H9 (cell line): ENCODE measurements at regions not wholly inside any gene's neighbourhood (a gene's known extent, or its start where the extent isn't known, plus 50 kb on each side); places are given as distances from the start of the nearest gene placed in this dataset.

Experiments
- DNase-seq: peaks from one replicate; pipeline ENCODE4 v3.0.0-alpha.2; 2017
- H2AFZ ChIP-seq: one replicate; pipeline ENCODE4 v1.6.1; 2013; ENCODE audit warnings: mild to moderate bottlenecking, low read length, control low read depth, moderate library complexity
- H2AK5ac ChIP-seq: 2 replicates; pipeline ENCODE4 v1.6.1; 2013; ENCODE audit warnings: low read length, control low read depth, mixed read lengths; ENCODE audit not compliant: insufficient read length
- H2BK120ac ChIP-seq: one replicate; pipeline ENCODE4 v1.6.1; 2013; ENCODE audit warnings: low read depth, mild to moderate bottlenecking, low read length, control low read depth, inconsistent platforms; ENCODE audit not compliant: poor library complexity, severe bottlenecking
- H2BK12ac ChIP-seq: 2 replicates; pipeline ENCODE4 v1.6.1; 2013; ENCODE audit warnings: low read length, control low read depth, mixed read lengths, low read depth; ENCODE audit not compliant: insufficient read length
- H2BK15ac ChIP-seq: 2 replicates; pipeline ENCODE4 v1.6.1; 2013; ENCODE audit warnings: low read depth, low read length, control low read depth
- H2BK20ac ChIP-seq: one replicate; pipeline ENCODE4 v1.6.1; 2013; ENCODE audit warnings: low read depth, mild to moderate bottlenecking, low read length, control low read depth, inconsistent platforms; ENCODE audit not compliant: poor library complexity, severe bottlenecking
- H2BK5ac ChIP-seq: 2 replicates; pipeline ENCODE4 v1.6.1; 2013; ENCODE audit warnings: low read length, control low read depth, mixed read lengths; ENCODE audit not compliant: insufficient read length
- H3K14ac ChIP-seq: 2 replicates; pipeline ENCODE4 v1.6.1; 2013; ENCODE audit warnings: low read length, control low read depth; ENCODE audit not compliant: insufficient read depth
- H3K18ac ChIP-seq: 2 replicates; pipeline ENCODE4 v1.6.1; 2013; ENCODE audit warnings: low read depth, mild to moderate bottlenecking, mixed read lengths, low read length, control low read depth; ENCODE audit not compliant: insufficient read length
- H3K23ac ChIP-seq: 2 replicates; pipeline ENCODE4 v1.6.1; 2013; ENCODE audit warnings: low read length, control low read depth, mixed read lengths, low read depth; ENCODE audit not compliant: insufficient read length
- H3K23me2 ChIP-seq: 2 replicates; pipeline ENCODE4 v1.6.1; 2013; ENCODE audit warnings: low read depth, mild to moderate bottlenecking, mixed read lengths, low read length, control low read depth; ENCODE audit not compliant: insufficient read length, poor library complexity, severe bottlenecking
- H3K27ac ChIP-seq: 2 replicates; pipeline ENCODE4 v1.5.1; 2013; ENCODE audit warnings: low read length, control low read depth, mixed read lengths, low read depth; ENCODE audit not compliant: insufficient read length
- H3K27me3 ChIP-seq: 2 replicates; pipeline ENCODE4 v1.6.1; 2013; ENCODE audit warnings: low read length, control low read depth, inconsistent platforms; ENCODE audit not compliant: insufficient read depth
- H3K4ac ChIP-seq: 2 replicates; pipeline ENCODE4 v1.6.1; 2013; ENCODE audit warnings: low read depth, mild to moderate bottlenecking, control low read depth, inconsistent platforms, low read length, moderate library complexity
- H3K4me1 ChIP-seq: 2 replicates; pipeline ENCODE4 v1.6.1; 2013; ENCODE audit warnings: low read length, control low read depth, inconsistent platforms; ENCODE audit not compliant: insufficient read depth
- H3K4me2 ChIP-seq: 2 replicates; pipeline ENCODE4 v1.6.1; 2013; ENCODE audit warnings: low read length, control low read depth, mixed read lengths; ENCODE audit not compliant: insufficient read length, insufficient read depth
- H3K56ac ChIP-seq: 2 replicates; pipeline ENCODE4 v1.6.1; 2013; ENCODE audit warnings: low read depth, mild to moderate bottlenecking, mixed read lengths, low read length, control low read depth; ENCODE audit not compliant: insufficient read length
- H3K79me1 ChIP-seq: 2 replicates; pipeline ENCODE4 v1.6.1; 2013; ENCODE audit warnings: low read depth, mild to moderate bottlenecking, moderate library complexity, low read length, control low read depth, inconsistent platforms; ENCODE audit not compliant: insufficient read depth, poor library complexity, severe bottlenecking
- H3K79me2 ChIP-seq: 2 replicates; pipeline ENCODE4 v1.6.1; 2013; ENCODE audit warnings: low read length, control low read depth, inconsistent platforms; ENCODE audit not compliant: insufficient read depth
- H3K9ac ChIP-seq: 2 replicates; pipeline ENCODE4 v1.6.1; 2013; ENCODE audit warnings: low read length, control low read depth, mixed read lengths; ENCODE audit not compliant: insufficient read length; ENCODE audit errors: extremely low read depth
- H3K9me3 ChIP-seq: one replicate; pipeline ENCODE4 v1.6.1; 2013; ENCODE audit warnings: low read depth, low read length, inconsistent platforms; ENCODE audit not compliant: control insufficient read depth
- H3T11ph ChIP-seq: one replicate; pipeline ENCODE4 v1.6.1; 2013; ENCODE audit warnings: mild to moderate bottlenecking, low read length, control low read depth, inconsistent platforms
- H4K20me1 ChIP-seq: one replicate; pipeline ENCODE4 v1.6.1; 2013; ENCODE audit not compliant: control insufficient read depth, insufficient read length, insufficient read depth
- H4K5ac ChIP-seq: 2 replicates; pipeline ENCODE4 v1.6.1; 2013; ENCODE audit warnings: low read depth, mild to moderate bottlenecking, mixed read lengths, low read length, control low read depth; ENCODE audit not compliant: insufficient read length
- H4K8ac ChIP-seq: replicated peaks from 2 replicates; pipeline ENCODE4 v1.6.1; 2013; ENCODE audit warnings: low read length, control low read depth, mixed read lengths, low read depth; ENCODE audit not compliant: insufficient read length
- H4K91ac ChIP-seq: 2 replicates; pipeline ENCODE4 v1.6.1; 2013; ENCODE audit warnings: low read depth, mild to moderate bottlenecking, moderate library complexity, mixed read lengths, low read length, control low read depth; ENCODE audit not compliant: insufficient read length
- H3K27ac Mint-ChIP-seq, 3 experiments: 2 replicates in 2 of 3; 3 replicates in 1 of 3; pipeline ENCODE4 v1.8.0; 2020 to 2021; ENCODE audit warnings: mixed read lengths in 3 of 3, mild to moderate bottlenecking in 1 of 3, moderate library complexity in 1 of 3
- H3K27me3 Mint-ChIP-seq: 2 replicates; pipeline ENCODE4 v1.8.0; 2021; ENCODE audit warnings: low read depth, mild to moderate bottlenecking, moderate library complexity, mixed read lengths
- H3K36me3 Mint-ChIP-seq, 3 experiments: 2 replicates in 2 of 3; 3 replicates in 1 of 3; pipeline ENCODE4 v1.8.0; 2020 to 2021; ENCODE audit warnings: low read depth in 3 of 3, mixed read lengths in 3 of 3; ENCODE audit not compliant: insufficient read depth in 1 of 3
- H3K4me1 Mint-ChIP-seq, 2 experiments: 2 replicates each; pipeline ENCODE4 v1.8.0; 2020; ENCODE audit warnings: mixed read lengths in 2 of 2
- H3K4me3 Mint-ChIP-seq, 2 experiments: 2 replicates in 1 of 2; 3 replicates in 1 of 2; pipeline ENCODE4 v1.8.0; 2020 to 2021; ENCODE audit warnings: mild to moderate bottlenecking in 2 of 2, mixed read lengths in 2 of 2, moderate library complexity in 1 of 2
- H3K9me3 Mint-ChIP-seq, 2 experiments: 2 replicates in 1 of 2; 3 replicates in 1 of 2; pipeline ENCODE4 v1.8.0; 2020; ENCODE audit warnings: mild to moderate bottlenecking in 2 of 2, mixed read lengths in 2 of 2, moderate library complexity in 1 of 2
- CTCF ChIP-seq: fragments of 200-600 bp; sonication (generic); conservative IDR thresholded peaks from 3 replicates; pipeline ENCODE4 v1.8.0; 2021; ENCODE audit warnings: antibody characterized with exemption, mild to moderate bottlenecking
- WGBS: extraction: QIAGEN DNeasy Blood & Tissue Kit; methylation state at CpG from one replicate; pipeline ENCODE4 v1.1.7; 2013; ENCODE audit warnings: missing lambda C conversion rate, low lambda C conversion rate, mixed read lengths; ENCODE audit not compliant: insufficient read length; ENCODE audit errors: extremely low coverage; 5-methylcytosine and 5-hydroxymethylcytosine counted together

- Mint-ChIP-seq H3K4me3 (no peak overlapping the region), H3K9me3 (no peaks in the 10 kb centered on the region), H3K36me3 (no peaks in the 10 kb centered on the region), H3K27me3 (no peaks in the 10 kb centered on the region), H3K27ac (no peak overlapping the region), H3K4me1 (peaks cover 16 to 17% of the 10 kb centered on the region in 2 experiments)
- no peak overlapping the region for H2BK12ac ChIP-seq
- no peak for DNase-seq
- no peak overlapping the region for H3K4me2 ChIP-seq
- 0 out of 2 replicates have a peak, but pooled peaks cover 4% of the 10 kb centered on the region for H3K4me1 ChIP-seq
- no peaks in the 10 kb centered on the region for H3K79me1 ChIP-seq
- no peak overlapping the region for H3K4ac ChIP-seq
- no peak overlapping the region for H4K8ac ChIP-seq
- no peak for TF ChIP-seq CTCF
- no peak overlapping the region for H2BK120ac ChIP-seq
- H3K23ac ChIP-seq: no peak overlapping the region
- H2BK20ac ChIP-seq: no peak overlapping the region
- no peak overlapping the region for H3K56ac ChIP-seq
- WGBS: no CpG with 5 or more reads among the region's 4 CpGs
- H3K79me2 ChIP-seq: no peaks in the 10 kb centered on the region
- H3K27me3 ChIP-seq: no peaks in the 10 kb centered on the region
- no peak overlapping the region for H2BK15ac ChIP-seq
- H3K14ac ChIP-seq: no peak overlapping the region
- H3T11ph ChIP-seq: no peak overlapping the region
- H3K27ac ChIP-seq: no peak overlapping the region
- no peak overlapping the region for H2AFZ ChIP-seq
- H2BK5ac ChIP-seq: no peak overlapping the region
- H3K9me3 ChIP-seq: no peaks in the 10 kb centered on the region
- no peak overlapping the region for H3K9ac ChIP-seq
- no peaks in the 10 kb centered on the region for H3K23me2 ChIP-seq
- H2AK5ac ChIP-seq: no peak overlapping the region
- H4K91ac ChIP-seq: no peak overlapping the region
- H4K20me1 ChIP-seq: no peaks in the 10 kb centered on the region
- H4K5ac ChIP-seq: no peak overlapping the region
- no peak overlapping the region for H3K18ac ChIP-seq
These were observed 542.2 kb upstream of the USP15 start for GRCh38 chr12:61717986-61718385.
